ENCODE measurements at regions not wholly inside any gene's neighbourhood (a gene's known extent, or its start where the extent isn't known, plus 50 kb on each side); places are given as distances from the start of the nearest gene placed in this dataset.

DNA sequence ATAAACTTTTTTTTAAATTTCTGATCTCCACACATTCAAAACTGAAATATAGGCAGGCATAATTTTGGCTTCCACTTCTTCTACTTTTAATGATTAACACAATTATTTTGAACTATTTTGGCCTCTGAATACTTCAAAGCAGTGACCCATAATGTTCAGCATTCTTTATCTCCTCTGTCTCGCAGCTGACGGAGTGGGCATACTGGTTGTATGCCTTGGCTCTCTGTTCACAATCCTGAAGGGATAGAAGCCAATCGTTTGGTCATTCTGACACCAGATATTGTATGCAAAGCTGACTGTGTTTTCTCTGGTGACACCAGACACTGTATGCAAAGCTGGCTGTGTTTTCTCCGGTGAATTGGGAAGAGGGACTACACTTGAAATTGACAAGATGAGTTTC is 833.0 kb downstream of the EFNB2 start:
- TF ChIP-seq FOXP2 (optimal IDR thresholded peaks at IDR 0.05; ENCODE audit: control extremely low read depth, extremely low read length, insufficient read depth) (no peak), EZH2 (IDR thresholded peaks at IDR 0.05) (no peak)

Measured in SK-N-MC (cell line).